SH-SY5Y (cell line): ENCODE measurements at regions not wholly inside any gene's neighbourhood (a gene's known extent, or its start where the extent isn't known, plus 50 kb on each side); places are given as distances from the start of the nearest gene placed in this dataset.

Source experiments
- GATA2 ChIP-seq: IDR thresholded peaks from 2 replicates; pipeline ENCODE4 v1.6.1; 2011; ENCODE audit warnings: mild to moderate bottlenecking, low read depth, low read length
- GATA3 ChIP-seq: IDR thresholded peaks from 2 replicates; pipeline ENCODE4 v1.6.1; 2011; ENCODE audit warnings: low read depth, mild to moderate bottlenecking, low read length, moderate library complexity

GRCh38 chr1:58861506-58861905 is 77.7 kb upstream of the JUN start:
- no peak for TF ChIP-seq GATA3
- TF ChIP-seq GATA2: no peak
